ENCODE measurements at regions not wholly inside any gene's neighbourhood (a gene's known extent, or its start where the extent isn't known, plus 50 kb on each side); places are given as distances from the start of the nearest gene placed in this dataset.

GRCh38 chr2:215190588-215190987, 52.2 kb upstream of the ABCA12 start:
- DNase-seq (ENCODE audit: low read depth, low spot score) (no peak), ATAC-seq (no peak), FAIRE-seq (no peak)
- Histone ChIP-seq H3K4me3 (no peak overlapping the region), H3K9me3 (replicated peaks; ENCODE audit: control insufficient read depth, insufficient read depth, low read length) (no peaks in the 10 kb centered on the region; the same call in 2 of the 3 replicates), H4K20me1 (ENCODE audit: control insufficient read depth, insufficient read depth) (no peaks in the 10 kb centered on the region), H3K79me2 (ENCODE audit: control insufficient read depth, insufficient read depth, low read length) (no peaks in the 10 kb centered on the region), H3K27me3 (replicated peaks in 1 of 2; ENCODE audit: control insufficient read depth in 2 of 2, insufficient read depth in 2 of 2, low read length in 1 of 2) (no peaks in the 10 kb centered on the region), H3K9ac (ENCODE audit: control insufficient read depth, insufficient read depth, low read length) (no peak overlapping the region), H3K4me1 (ENCODE audit: control insufficient read depth, insufficient read depth, low read length) (no peaks in the 10 kb centered on the region), H3K4me2 (ENCODE audit: control insufficient read depth, insufficient read depth) (no peak overlapping the region), H3K36me3 (ENCODE audit: control insufficient read depth in 2 of 2, insufficient read depth in 2 of 2, low read length in 1 of 2) (no peaks in the 10 kb centered on the region), H3K27ac (ENCODE audit: control insufficient read depth, insufficient read depth) (no peak overlapping the region), H2AFZ (ENCODE audit: control insufficient read depth, low read depth, low read length) (no peak overlapping the region)
- in situ Hi-C loops (cut with MboI) = no loop called here
- intact Hi-C loops (cut with micrococcal nuclease; ENCODE audit: unreplicated experiment) = no loop called here
- CTCF ChIA-PET = no interaction called here
- no TSS peak for BruUV-seq (replicated peaks)
- RAD21 ChIA-PET (ENCODE audit: unreplicated experiment) = no interaction called here
- TF ChIP-seq HDGF (IDR thresholded peaks at IDR 0.05) (no peak), CBFB (IDR thresholded peaks at IDR 0.05; ENCODE audit: low read depth) (no peak), ATF3 (IDR thresholded peaks at IDR 0.05; ENCODE audit: borderline replicate concordance, extremely low read depth, low read depth, low read length) (no peak), FOXK2 (IDR thresholded peaks at IDR 0.05) (no peak), ZZZ3 (IDR thresholded peaks at IDR 0.05; ENCODE audit: control insufficient read depth, insufficient read length, low read depth) (no peak), FOXM1 (IDR thresholded peaks at IDR 0.05; ENCODE audit: low read depth, low read length) (no peak), SP1 (IDR thresholded peaks at IDR 0.05; ENCODE audit: low read depth, low read length) (no peak), RELB (IDR thresholded peaks at IDR 0.05; ENCODE audit: low read depth) (no peak), EZH2 (IDR thresholded peaks at IDR 0.05; ENCODE audit: borderline replicate concordance, control insufficient read depth, low read depth, low read length) (no peak), SMC3 (IDR thresholded peaks at IDR 0.05; ENCODE audit: borderline replicate concordance, low read length) (no peak), SMAD5 (IDR thresholded peaks at IDR 0.05; ENCODE audit: low read depth) (no peak), MXI1 (IDR thresholded peaks at IDR 0.05; ENCODE audit: low read depth, low read length) (no peak)
- TF ChIP-seq, protein P1, sequence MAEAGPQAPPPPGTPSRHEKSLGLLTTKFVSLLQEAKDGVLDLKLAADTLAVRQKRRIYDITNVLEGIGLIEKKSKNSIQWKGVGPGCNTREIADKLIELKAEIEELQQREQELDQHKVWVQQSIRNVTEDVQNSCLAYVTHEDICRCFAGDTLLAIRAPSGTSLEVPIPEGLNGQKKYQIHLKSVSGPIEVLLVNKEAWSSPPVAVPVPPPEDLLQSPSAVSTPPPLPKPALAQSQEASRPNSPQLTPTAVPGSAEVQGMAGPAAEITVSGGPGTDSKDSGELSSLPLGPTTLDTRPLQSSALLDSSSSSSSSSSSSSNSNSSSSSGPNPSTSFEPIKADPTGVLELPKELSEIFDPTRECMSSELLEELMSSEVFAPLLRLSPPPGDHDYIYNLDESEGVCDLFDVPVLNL (IDR thresholded peaks at IDR 0.05; ENCODE audit: low read depth, low read length) = no peak
- POLR2A ChIA-PET = no interaction called here
- SMC1A ChIA-PET (ENCODE audit: uncharacterized antibody, unreplicated experiment) = no interaction called here
